HG03175 (cell line): ENCODE measurements at regions not wholly inside any gene's neighbourhood (a gene's known extent, or its start where the extent isn't known, plus 50 kb on each side); places are given as distances from the start of the nearest gene placed in this dataset.
"Not testable (repeated sequence)": the region's sequence is repeated elsewhere in the genome, so short reads cannot be mapped to it uniquely, and the experiment has no call there.

ENCODE experiments used
- ATAC-seq: cut with Tn5 transposase; IDR thresholded peaks from one replicate; pipeline ENCODE4 v1.9.1; 2021; ENCODE audit warnings: mild to moderate bottlenecking, moderate library complexity; ENCODE audit not compliant: unreplicated experiment

DNA sequence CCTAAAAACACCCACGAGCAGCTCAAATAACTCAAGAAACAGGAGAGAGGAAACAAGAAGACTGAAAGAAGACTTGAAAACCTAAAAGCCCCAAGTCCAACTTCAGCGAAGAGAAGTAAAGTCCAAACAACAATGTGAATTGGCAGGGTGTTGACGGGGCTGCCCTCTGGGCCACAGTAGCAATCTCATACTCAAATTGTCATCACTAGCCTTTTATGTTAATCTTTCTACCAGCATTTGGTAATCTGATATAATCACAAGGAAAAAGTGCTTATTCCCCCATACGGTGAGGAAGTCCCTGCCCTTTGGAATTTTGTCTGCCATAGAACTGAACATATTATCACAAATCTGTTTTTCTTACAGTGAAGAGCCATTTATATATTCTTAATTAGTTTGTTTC, 51.5 kb upstream of the IFNE start:
- no peak for ATAC-seq

DNA sequence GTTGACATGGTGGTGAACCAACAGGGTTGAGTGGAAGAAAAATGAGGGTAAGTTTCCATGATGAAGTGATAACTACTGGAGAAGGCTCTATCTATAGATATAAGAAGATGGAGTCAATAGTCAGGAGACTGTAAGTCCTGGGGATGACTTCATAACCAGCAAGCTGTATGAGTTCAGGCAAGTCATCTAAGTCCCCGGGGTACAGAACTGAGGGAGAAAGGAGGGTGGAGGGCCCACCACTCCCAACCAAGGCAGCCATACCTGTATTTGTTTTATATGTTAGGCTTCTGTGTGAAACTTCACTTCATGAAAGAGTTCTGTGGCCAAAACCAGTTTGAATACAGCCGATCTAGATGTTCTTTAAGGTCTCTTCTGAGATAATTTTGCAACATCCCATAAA, 53.3 kb upstream of the IFNE start:
- no peak for ATAC-seq

DNA sequence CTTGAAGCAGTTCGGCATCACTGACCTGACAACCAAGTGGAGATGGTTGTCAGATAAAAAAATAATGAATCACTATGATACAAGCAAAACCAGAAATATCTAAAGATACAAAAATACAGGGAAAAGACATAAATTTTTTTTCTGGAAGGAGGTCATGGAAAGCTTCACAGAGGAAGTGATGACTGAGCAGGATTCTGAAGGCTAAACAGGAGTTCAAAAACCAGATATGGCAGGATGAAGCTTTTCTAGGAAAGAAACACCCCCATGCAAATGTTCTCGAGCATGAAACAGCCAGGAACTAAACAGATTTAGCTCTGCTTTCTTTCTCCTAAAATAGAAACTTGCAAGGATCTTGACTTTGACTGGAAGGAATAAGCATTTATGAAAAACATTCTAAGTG, 60.7 kb upstream of the IFNE start:
- ATAC-seq: no peak

DNA sequence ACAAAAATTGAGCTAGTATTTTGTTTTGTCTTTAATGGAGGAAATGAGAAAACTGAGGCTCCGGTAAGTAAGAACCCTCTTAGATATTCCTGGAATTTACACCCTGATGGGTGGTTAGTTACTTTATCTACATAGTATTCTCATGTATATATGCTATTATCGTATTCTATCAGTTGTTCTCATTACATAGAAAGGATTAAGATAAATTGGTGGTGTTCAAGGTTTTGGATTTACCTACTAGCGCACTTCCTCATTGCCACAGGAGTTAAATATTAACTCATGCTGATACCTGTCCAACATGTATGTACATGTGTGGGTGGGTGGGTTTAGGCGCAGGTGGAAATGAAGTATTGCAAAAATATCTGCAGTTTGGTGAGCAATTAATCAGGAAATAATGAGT, 61.1 kb upstream of the IFNE start:
- ATAC-seq: no peak

DNA sequence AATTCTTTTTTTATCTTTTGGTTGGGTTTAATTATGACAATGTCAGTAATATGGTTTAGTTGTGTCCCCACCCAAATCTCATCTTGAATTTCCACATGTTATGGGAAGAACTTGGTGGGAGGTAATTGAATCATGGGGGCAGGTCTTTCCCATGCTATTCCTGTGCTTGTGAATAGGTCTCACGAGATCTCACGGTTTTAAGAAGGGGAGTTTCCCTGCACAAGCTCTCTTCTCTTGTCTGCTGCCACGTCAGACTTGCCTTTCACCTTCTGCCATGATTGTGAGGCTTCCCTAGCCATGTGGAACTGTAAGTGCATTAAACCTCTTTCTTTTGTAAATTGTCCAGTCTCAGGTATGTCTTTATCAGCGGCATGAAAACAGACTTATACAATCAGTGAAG, 61.7 kb upstream of the IFNE start:
- ATAC-seq: not testable (repeated sequence)

DNA sequence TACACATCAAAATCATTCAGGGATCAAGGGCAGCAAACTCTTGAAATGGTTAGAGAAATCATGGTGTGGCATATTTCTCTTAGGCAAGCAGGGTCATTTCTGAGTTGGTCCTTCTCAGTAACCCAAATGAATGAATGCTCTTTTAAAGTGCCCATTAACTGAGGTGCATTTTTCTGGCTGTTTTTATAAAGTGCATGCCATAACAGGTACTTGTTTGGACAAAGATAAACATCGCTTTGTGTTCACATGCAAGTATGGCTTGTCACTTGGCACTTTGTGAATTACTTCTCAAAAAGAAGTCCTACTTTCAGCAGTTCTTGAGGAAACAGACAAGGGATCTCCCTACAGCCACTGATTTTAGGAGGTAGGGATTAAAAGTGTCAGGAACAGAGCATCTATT, 64.8 kb upstream of the IFNE start:
- ATAC-seq: no peak

DNA sequence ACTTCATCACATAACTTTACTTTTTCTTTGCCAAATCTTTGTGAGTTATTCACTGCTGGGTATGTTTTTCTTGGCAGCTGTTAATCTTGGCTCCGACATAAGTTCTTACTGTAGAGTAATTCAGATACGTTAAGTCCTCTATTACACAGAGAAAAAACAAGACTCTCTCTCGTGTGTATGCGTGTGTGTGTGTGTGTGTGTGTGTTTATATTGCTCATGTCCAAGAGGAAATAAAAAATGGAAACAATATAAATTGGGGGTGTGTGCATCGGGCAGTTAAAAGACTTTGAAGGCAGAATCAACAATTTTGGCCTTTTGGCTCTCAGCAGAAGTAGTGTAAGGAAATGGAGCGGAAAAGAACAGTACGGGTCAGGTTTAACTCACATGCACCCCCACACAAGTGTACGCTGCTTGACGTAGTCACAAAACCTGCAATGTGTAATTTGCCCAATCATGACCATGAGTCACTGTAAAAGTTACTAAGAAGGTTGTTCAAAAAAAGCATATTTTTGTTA, 67.2 kb upstream of the IFNE start:
- no peak for ATAC-seq

DNA sequence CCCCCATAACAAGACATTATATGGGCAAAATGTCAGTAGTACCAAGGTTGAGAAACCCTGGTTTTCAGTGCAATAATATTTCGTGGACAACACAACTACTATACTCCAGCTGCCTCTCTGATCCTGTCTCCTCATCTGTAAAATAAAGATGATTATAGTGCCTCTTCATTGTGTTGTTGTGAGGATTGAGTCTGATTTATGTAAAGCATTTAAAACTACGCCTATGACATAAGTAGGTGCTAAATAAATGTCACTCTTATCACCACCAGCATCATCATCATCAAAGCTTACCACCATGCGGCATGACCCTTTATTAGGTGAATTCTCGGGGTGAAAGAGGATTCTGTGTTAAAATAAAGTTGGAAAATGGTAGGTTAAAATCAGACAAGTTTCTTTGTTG, 67.8 kb upstream of the IFNE start:
- no peak for ATAC-seq

DNA sequence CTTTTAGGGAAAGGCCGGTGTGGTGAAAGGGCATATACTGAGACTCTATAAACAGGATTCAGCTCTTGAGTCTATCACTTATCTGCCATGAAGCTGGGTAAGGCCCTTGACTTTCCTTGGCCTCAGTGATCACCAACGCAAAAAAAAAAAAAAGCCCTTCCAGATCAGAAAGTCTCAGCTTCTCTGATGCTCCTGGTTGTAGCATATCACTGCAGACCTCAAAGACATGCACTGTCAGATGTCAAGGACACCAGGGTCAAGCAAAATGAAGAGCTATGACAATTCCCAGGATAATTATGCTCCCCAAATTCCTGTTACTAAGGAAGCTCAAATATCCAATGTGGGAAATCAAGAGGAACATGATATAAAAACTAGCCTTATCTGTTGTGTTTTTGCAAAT, 68.3 kb upstream of the IFNE start:
- ATAC-seq: no peak

DNA sequence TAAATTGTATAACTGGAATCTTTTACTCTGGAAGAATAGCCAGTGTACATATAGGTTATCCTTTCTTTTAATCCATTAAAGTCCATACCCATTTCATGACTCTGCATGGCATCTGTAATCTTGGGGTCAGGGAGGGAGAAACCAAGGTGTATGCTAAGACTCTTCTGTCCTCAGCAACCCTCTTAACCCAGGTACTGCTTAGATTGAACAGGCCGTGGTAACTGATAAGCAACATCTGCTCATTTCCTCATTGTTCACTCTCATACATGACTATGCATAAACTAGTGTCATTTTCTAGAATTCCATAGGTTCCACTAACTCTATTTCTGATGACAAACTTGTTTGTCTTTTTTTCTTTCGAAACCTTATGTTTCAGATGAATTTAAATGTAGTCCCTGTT, 69.3 kb upstream of the IFNE start:
- no peak for ATAC-seq

DNA sequence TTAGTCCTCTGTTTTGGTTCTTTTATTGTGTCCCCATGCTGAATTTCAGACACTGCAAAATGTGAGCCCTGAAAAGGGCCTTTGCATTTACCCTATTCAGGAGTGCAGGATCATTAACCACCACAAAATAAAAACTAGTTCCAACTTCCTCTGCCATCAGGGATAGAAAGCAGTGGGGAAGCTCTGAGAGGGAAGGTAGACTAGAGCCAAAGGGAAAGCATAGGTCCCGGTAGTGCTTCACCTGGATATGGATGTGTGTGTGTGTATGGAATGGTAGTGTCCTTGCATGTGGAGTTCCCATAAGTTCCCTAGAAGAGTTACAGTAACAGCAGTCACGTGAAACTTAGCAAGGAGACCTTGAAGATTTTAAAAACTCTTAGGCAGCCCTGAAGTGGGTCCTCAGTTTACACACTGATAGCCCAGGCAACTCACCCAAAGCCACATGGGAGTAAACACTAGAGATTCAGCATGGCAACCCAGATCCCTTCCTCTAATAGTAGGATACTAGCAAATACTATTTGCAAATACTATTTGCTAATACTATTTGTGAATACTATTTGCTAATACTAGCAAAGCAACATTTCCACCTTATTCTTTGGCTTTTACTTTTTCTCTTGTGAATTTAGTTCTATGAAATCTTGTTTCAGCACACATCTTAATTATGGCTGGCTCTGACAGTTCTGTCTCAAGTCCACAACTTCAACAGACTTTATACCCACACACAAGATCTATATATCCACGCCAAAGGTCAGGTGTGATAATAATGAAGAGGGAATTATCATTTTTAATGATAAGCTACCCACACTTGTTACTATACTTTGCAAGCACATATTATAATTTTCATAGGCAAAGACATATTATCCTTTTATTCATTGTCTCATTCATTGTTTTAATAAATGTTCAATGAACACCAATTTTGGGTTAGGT, 70.4 kb upstream of the IFNE start:
- no peak for ATAC-seq

DNA sequence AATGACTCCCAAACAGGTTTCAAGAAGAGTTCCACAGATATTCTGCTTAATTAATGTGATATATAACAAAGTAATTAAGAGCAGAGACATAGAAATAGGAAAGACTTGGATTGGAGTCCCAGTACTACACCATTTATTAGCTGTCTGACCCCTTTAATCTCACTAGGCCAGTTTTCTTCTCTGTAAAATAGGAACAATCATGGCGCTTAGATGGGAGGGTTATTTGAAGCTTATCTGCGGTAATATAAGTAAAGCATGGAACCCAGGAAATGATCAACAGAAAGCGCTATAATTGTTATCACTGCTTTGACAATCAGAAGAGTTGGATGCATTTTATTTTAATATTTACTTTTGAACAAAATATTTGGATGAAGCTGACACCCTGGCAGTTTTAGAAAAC, 71.3 kb upstream of the IFNE start:
- no peak for ATAC-seq

DNA sequence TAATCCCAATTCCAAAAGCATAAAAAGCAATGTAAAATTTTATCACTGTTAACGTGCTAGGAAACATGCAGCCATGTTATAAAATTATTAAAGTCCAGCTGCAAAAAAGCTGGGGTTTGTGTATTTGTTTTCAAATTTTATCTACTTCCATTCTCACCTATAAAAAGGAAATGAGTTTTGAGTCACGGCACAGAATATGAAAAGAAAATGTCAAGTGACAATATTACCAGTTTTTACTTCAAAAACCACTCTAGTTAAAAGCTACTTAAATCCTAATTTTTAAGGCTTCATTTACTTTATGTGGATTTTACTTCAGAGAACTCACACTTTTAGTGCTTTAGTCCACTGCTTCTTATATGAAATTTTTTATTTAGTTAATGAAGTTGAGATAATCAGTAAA, 72.7 kb upstream of the IFNE start:
- no peak for ATAC-seq

DNA sequence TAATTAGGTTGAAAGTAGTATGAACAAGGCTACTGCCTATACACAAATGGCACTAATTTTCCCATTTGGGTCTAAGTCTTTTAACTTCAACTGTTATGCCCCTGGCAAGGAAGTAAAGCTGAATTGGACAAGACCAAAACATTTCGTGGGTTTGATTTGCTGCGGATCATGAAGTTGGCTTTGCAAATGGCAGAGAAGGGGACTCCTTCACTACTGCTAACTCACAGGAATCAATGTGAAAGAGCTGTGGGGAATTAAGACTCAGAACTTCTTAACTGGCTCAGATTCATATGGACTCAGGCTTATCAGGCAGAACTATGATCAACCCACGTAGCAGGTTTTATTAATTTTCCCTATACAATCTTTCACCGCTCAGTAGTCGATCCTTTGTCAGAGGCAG, 73.8 kb upstream of the IFNE start:
- ATAC-seq: no peak

DNA sequence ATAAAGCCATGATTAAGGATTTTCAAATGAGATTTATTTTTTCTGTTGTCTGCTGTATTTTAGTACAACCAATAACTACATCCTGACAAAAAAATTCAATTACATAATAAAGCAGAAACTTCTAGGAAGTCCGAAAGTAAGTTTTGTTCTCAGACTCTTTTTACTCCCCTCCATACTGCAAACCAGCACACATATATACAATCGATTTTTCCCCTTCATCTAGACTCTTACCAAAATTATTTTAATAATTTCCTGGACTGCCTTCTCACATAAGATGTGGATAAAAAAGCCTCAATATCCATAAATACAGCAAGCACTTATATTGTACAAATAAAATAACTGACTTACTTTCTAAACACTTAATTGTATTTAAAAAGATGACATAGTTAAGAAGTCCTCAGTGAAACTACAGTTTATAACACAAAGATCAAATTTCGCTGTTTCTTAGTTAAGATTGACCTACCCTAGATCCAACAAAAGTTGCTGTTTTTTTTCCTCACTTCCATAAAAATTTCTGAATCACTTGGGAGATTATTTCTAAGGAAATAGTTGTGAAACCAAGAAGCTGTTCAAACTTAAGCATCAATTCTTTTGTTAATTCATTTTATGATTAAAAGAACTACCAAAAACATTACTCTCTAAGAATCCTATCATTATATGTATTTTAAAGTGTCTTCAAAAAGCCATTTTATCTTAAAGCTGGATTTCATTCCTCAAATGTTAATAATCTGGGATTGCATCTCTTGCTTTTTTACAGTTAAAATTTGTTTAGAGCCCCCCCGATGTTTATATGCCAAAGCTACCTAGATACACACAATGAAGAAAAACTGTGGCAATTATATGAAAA, 74.7 kb upstream of the IFNE start:
- no peak for ATAC-seq

DNA sequence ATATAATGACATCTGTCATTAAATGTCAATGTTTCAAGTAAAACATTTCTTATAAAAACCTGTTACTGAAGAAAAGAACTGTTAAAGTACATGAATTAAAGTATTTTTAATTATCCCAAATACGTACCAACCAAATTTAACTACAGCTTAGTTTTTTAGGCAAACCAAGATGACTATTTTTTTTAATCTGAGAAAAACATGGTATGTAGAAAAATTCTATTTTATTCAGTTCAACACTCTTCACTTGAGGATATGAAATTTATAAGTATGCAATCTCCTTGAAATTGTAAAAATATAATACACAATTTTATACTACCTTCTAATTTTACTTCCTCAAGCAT, 75.3 kb upstream of the IFNE start:
- no peak for ATAC-seq

DNA sequence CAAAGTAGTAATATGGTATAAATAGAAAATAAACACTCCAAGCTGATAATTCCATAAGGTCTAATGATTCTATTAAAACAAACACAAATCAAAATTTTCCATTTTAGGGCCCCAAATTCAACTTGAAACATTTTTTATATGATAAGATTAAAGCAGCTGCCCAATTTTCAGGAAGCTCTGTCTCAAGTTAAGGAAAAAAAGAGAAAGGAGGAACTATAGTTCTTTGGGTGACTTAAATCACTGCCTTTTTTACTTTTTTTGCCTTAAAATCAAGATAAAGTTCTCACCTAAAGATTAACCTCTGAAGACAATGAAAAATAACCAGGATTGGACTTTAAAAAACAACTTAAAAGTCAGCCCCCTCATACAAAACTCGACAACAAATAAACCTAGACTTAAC, 76.0 kb upstream of the IFNE start:
- no peak for ATAC-seq

DNA sequence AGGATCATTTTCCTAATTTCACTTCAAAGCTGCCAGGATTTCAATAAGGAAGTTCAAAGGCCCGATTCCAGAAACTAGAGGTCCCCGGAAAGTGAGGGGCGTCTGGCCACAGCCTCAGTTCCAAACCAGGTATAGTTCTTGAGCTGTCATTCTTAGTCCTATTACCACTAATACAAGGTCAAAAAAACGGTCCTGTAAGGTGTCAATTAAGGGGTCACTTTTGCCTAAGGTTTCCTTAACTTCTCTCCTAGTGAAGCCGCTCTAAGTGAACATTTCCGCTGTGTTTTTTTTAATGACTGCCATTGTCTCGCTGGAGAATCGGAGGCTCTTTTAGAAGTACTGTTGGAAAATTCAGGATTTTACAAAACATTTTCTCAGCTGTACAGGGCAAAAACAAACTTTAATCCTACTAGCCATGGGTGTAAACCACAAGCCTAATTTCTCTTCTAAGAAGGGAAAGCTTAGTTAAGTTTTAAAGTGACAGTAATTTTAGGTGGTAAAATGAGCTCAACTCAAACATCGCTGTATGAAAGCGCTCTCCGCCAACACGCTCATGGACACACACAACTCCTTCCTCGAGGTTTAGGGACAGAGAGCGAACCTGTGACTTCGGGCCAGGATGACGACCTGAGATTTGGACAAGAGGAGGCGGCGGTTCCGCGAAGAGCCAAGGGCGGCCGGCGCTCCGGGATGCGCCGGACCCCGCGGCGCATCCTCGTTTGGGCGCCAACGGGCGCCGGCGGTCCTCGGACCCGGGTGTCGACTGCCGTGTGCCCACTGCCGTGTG, 76.7 kb upstream of the IFNE start:
- ATAC-seq: peak; percentile 15

DNA sequence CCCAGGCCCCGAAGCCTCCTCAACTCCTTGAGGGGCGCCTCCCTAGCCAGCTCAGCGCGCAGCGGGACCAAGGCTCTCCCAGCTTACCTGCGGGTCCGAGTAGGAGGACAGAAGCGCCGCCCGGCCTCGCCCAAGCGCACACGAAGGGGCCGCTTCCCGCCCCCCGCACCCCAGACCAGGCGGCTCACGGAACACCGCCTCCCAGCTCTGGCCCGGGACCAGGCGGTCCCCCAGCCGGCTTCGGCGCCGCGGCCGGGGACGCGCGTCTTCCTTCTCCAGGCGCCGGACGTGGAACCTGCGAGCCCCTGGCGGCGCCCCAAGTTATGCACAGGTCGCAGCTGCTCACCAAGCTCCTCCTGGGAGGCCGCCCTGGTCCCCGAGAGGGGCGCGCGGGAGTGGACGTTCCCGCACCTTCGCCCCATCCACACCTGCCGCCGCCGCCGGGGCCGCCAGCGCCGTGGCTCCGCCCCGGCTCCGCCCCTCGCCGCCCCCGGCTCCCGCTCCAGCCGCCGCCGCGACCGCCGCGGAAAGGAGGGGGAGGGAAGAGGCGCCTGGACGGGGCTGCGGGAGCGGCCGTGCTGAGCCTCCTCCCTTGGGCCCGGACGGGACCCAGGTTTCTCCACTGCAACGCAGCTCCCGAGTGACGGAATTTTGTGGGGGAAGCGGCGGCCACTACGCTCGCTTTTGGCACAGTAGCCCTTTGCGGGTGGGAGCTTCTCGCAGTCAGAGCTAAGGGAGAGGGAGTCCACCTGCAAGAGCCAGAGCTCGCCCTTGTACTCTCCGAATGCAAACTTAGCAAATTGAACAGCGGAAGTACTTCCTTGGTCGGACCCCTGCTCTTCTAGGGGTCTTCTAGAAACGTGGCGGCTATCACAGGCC, 77.5 kb upstream of the IFNE start:
- ATAC-seq: peak; percentile 83

DNA sequence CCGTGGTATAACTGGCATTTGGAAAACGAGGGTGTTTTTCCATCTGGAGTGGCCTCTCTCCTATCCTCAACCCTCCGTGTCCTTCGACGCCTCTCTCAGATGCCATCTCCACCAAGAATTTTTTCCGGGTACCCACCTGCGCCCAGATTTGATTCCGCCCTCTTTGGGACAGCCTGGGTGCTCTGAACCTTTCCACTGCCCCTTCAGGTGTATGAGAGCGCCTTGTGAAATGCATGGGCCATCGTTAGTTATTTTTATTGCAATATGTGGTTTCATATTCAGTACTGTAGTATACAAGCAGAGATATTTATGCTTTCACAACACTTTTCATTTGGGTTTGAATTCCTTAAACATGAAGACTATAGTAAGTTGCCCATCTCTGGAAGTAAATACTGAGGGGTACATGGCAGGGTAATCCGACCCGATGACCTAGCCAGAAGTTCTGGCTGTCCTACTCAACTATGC, 78.2 kb upstream of the IFNE start:
- no peak for ATAC-seq
